ENCODE measurements at regions not wholly inside any gene's neighbourhood (a gene's known extent, or its start where the extent isn't known, plus 50 kb on each side); places are given as distances from the start of the nearest gene placed in this dataset.

- no peak for TF ChIP-seq EZH2 (IDR thresholded peaks at IDR 0.05)
- no peak for TF ChIP-seq POLR2AphosphoS5 (IDR thresholded peaks at IDR 0.05; ENCODE audit: borderline replicate concordance, low read depth, low read length)
- TF ChIP-seq FOXP2 (optimal IDR thresholded peaks at IDR 0.05; ENCODE audit: control extremely low read depth, extremely low read length, insufficient read depth), result no peak
These were observed 85.3 kb downstream of the SPP2 start for GRCh38 chr2:234135750-234136221.
